ENCODE measurements at regions not wholly inside any gene's neighbourhood (a gene's known extent, or its start where the extent isn't known, plus 50 kb on each side); places are given as distances from the start of the nearest gene placed in this dataset.

DNA sequence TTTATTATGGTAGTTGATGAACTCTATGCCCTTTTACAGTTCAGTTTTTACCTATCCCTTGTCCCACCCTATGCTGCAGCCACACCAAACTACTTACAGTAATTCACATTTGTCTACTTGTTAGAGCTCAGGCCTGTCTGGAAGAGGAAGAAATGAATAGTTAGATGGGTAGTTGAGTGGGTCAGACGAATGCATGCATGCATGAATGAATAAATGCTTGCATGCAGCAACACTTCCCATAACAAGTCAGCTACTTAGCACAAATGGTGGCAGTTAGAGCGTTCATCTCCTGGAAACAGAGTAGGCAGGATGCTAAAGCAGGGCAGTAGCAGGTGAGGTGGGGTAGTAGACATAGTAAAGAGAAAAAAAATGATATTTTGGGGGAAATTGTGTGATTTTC is 322.3 kb downstream of the NDFIP2 start:
- TF ChIP-seq POLR2AphosphoS5 (IDR thresholded peaks at IDR 0.05; ENCODE audit: low read depth, low read length) = no peak
- TF ChIP-seq TAF1 (IDR thresholded peaks at IDR 0.05; ENCODE audit: borderline replicate concordance, insufficient read depth, low read length) = no peak

All from PFSK-1 (cell line).